Stimulated activated CD8-positive, alpha-beta memory T cell treated with anti-CD3 and anti-CD28 coated beads, Interleukin-7, amount 100 ng/mL, for 4 hours (primary cell): ENCODE measurements at regions not wholly inside any gene's neighbourhood (a gene's known extent, or its start where the extent isn't known, plus 50 kb on each side); places are given as distances from the start of the nearest gene placed in this dataset.
"Not testable (repeated sequence)": the region's sequence is repeated elsewhere in the genome, so short reads cannot be mapped to it uniquely, and the experiment has no call there.

ENCODE experiments used
- DNase-seq, 2 donors: peaks; one replicate each; pipeline ENCODE4 v3.0.0-alpha.2; 2020; ENCODE audit warnings: low read depth in 2 of 2

- DNase-seq, result no peak
These were observed 277.5 kb downstream of the RPS4Y2 start for GRCh38 chrY:21033363-21033762.

DNA sequence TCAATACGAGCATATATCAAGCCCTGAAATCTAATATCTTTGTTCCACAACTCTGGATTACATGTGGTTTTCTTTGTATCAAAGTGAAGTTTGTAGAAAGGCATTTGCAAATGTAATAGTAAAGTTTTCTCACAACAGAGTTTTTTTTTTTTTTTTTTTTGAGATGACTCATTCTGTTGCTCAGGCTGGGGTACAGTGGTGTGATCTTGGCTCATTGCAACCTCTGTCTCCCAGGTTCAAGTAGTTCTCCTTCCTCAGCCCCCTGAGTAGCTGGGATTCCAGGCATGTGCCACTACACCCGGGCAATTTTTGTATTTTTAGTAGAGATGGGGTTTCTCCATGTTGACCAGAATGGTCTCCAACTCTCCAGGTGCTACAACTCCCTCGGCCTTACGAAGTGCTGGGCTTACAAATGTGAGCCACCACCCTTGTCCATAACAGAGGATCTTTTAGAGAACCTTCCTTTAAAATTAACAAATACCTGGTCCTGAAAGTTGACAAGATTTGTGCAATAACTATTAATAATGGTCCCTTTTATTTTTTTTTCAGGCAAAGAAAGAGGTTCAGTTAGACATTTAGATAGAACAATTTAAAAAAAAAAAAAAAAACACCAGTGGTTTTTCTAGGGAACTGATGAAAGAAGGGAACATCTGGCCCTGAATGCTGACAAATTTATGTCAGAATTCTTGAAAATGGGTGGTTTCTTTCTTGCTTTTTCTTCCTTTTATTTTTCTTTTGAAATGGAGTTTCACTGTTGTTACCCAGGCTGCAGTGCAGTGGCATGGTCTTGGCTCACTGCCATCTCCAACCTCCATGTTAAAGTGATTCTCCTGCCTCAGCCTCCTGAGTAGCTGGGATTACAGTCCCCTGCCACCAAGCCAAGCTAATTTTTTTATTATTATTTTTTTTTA is 278.5 kb downstream of the RPS4Y2 start:
- DNase-seq, result no peak

GRCh38 chrY:21037398-21037797 is 281.5 kb downstream of the RPS4Y2 start:
- not testable (repeated sequence) for DNase-seq

DNA sequence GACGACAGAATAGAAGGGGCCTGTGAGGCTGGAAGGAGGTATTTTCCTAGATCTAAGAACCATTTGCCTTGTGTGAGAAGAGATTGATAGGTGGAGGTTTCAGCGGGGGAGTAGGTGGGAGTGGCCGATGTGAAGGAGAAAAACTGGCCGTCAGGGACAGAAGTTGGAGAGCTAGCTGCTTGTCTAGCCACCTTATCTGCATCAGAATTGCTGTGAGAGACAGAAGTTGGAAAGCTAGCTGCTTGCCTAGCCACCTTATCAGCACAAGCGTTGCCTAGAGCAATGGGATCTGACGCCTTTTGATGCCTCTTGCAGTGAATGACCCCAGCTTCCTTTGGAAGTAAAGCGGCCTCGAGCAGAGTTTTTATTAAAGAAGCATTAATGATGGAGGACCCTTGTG is 283.9 kb downstream of the RPS4Y2 start:
- no peak for DNase-seq

- DNase-seq, result not testable (repeated sequence)
These were observed 284.8 kb downstream of the RPS4Y2 start for GRCh38 chrY:21040711-21041110.

GRCh38 chrY:21073079-21073478 is 317.2 kb downstream of the RPS4Y2 start:
- DNase-seq, result no peak

DNA sequence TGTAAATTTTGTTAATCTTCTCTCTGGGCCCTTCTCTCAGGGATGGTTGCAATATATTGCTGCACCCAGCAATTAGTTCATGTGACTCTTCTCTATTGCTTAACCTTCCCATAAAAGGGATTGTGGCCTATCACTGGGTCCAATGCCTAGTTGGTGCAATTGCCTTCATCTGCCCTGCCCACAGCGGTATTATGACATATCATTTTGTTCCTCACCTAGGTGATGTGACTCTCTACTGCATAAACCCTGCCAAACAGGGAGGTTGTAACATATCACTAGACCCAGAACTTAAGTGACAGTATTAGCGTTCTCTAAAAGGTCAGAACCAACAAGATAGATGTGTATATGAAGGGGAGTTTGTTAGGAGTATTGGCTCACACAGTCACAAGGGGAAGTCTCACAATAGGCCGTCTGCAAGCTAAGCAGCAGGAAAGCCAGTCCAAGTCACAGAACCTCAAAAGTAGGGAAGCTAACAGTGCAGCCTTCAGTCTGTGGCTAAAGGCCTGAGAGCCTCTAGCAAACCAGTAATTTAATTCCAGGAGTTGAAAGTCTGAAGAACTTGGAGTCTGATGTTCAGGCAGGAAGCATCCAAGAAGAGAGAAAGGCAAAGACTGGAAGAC is 317.8 kb downstream of the RPS4Y2 start:
- DNase-seq, result no peak

- DNase-seq, result no peak
These were observed 319.8 kb downstream of the RPS4Y2 start for GRCh38 chrY:21075658-21076057.

DNA sequence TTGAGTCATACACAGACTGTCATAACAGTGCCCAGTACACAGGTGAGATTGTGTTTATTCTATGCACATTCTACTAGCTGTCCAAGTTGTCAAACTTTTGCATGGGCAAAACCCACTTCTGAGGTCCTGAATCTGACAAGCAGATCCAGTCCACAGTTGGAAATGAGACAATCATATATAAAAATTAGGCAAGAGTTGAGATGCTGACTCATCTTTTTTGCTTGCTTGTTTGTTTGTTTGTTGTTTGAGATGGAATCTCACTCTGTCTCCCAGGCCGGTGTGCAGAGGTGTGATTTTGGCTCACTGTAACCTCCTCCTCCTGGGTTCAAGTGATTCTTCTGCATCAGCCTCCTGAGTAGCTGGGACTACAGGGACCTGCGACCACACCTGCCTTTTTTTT is 323.8 kb downstream of the RPS4Y2 start:
- no peak for DNase-seq

DNA sequence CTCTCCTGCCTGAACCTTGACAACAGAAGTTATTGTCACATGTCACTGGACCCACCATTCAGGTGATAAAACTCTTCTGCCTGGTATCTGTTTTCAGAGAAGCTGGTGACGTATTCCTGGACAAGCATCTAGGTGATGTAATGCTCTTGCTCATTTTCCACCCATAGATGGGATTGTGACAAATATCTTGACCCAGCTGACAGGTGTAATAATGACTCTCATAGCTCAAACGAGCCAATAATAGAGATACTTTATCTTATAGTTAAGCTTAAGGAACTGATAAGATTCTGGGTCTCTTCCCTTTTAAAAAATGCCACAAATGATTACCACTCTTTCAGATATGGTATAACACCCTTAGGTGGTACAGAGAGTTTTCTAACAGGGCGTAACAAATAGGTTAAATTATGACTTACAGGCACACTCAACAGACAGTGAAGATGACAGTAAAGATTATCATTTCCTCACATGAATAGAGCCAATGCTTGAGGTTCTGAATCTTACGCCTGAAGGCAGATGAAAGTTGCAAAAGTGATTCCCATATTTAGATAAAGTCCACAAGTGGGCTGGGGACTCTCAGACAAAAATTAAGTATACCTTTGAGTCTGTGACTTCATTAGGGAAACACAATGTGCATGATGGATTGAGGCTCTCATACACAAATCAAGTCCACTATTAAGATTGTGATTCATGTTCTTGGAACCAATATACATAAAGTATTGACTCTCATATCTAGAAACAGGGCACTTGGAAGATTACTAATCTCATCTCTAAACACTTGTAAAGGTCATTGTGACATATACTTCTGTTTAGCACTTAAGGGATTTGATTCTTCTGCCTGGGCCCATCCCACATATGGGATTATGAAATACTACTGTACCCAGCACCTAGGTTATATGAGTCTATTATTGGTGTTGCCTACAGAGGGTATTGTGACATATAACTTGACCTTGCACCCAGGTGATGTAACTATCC is 326.0 kb downstream of the RPS4Y2 start:
- DNase-seq, result no peak

DNA sequence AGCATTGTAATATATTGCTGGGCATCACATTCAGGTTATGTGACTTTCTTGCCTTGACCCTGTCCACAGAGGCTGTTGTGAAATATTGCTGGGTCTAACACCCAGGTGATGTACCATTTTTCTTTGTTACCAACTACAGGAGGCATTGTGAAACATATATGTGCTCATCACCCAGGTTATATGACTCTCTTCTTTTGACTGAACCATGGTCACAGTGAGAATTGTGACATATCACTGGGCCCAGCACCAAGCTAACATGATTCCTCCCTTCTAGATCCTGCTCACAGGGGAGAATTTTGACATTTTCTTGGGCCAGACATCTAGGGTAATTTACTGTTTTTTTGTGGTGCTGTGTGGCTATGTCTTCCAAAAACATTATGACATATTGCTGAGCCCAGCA is 326.7 kb downstream of the RPS4Y2 start:
- DNase-seq, result no peak

- DNase-seq, result no peak
These were observed 336.0 kb downstream of the RPS4Y2 start for GRCh38 chrY:21091909-21092308.

DNA sequence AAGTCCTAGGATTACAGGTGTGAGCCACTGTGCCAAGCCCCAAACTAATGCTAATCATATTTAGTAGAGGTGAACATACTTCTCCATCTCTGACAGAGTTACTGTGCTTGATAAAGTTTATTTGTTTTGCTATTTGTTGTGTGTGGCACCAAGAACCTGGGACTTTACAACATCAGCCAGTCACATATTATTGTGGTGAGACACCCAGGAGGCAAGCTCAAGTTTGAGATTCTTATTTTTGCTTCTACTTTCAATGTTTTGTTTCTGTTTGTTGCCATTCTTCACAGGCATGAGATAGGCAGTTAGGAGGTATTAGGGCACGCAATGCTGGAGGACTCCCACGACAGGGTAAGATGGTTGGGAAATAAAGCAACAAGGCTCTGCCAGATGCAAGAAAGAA is 346.6 kb downstream of the RPS4Y2 start:
- DNase-seq, result no peak

- no peak for DNase-seq
These were observed 348.0 kb downstream of the RPS4Y2 start for GRCh38 chrY:21103885-21104284.

- no peak for DNase-seq
These were observed 349.6 kb downstream of the RPS4Y2 start for GRCh38 chrY:21105529-21105928.

DNA sequence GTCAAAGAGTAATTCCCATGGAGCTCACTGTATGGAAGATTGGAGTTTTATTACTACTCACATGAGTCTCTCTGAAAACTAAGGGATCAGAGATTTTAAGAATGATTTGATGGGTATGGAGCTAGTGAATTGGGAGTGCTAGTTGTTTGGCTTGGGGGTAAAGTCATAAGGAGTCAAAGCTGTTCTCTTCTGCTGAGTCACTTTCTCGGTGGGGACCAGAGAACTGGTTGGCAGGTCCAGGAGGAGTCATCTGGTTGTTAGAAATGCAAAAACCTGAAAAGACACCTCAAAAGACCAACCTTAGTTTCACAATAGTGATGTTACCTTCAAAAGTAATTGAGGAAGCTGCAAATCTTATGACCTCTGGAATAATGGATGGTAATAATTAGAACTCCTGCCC is 355.4 kb downstream of the RPS4Y2 start:
- DNase-seq, result no peak

DNA sequence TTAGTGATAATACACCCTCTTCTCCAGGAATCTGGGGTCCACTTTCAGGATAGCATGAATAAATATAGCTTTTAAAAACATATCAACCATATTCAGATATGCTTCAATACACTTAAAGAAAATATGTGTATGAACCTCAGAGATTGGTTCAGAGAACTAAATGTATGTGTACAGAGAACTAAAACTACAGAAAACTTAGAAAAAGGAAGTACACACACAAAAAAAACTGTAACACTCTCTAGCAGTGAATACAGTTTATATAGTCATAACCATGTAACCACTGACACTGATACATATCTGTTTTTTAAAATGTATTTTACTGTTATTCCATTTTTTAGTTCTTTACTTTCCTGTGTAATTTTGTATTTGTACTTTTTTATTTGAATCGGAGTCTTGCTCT is 365.2 kb downstream of the RPS4Y2 start:
- no peak for DNase-seq

- no peak for DNase-seq
These were observed 375.5 kb upstream of the RBMY1B start for GRCh38 chrY:21135591-21135990.

GRCh38 chrY:21138056-21138758 is 372.9 kb upstream of the RBMY1B start:
- DNase-seq, result no peak

GRCh38 chrY:21146331-21146730 is 364.8 kb upstream of the RBMY1B start:
- DNase-seq, result no peak

DNA sequence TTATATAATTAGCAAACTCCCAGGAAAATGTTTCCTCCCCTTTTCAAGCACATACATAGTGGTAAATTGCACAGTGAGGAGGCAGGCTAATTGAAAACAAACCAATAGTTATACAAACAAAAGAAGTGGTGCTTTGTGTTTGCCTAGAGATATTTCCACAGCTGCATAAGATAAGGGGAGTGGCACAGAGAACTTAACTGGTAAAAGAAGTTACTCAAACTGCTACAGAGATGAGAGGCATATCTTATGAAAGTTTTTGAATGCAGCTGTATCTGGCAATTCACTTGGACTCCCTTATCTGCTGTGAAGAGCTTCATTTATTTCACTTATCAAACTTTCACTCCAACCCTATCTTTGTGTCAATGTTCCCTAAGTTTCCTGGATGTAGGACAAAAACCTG is 361.2 kb upstream of the RBMY1B start:
- no peak for DNase-seq

DNA sequence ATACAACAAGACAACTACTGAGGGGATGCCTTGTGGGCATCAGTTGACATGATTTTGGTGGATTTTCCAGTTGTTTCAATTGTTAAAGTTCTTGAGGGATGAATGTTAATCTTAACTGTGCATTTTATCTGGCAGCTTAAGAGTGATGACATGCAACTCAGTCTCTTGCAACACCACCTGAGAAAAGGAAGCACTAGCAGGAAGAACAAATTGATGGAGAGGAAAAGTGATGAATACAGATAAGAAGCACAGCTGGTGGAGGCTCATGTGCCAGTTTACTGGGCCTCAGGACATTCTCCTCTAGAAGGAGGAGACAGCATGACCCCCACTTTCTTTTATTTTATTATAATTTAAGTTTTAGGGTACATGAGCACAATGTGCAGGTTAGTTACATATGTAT is 341.3 kb upstream of the RBMY1B start:
- DNase-seq, result no peak
